K562 (cell line): ENCODE measurements at regions not wholly inside any gene's neighbourhood (a gene's known extent, or its start where the extent isn't known, plus 50 kb on each side); places are given as distances from the start of the nearest gene placed in this dataset.

Source experiments
- ATAC-seq: fragments of 200-7000 bp; cut with Tn5 transposase; 3 replicates; pipeline ENCODE4 v1.9.1; 2020; ENCODE audit warnings: moderate library complexity
- BruUV-seq: library from RNA; stranded (reverse); fragments of 400-500 nt; replicated peaks from 2 replicates; lab custom pipeline; 2021; lab: Mats Ljungman, UMichigan
- CTCF ChIA-PET: fragments of 300-600 bp; formaldehyde crosslinking; extraction: SDS; loops from one replicate; lab custom pipeline; 2021; ENCODE audit warnings: low intra/inter-chr PET ratio; lab: Yijun Ruan, JAX
- POLR2A ChIA-PET: fragments of 300-600, 350-650 bp; sonication (Branson Sonifier 250); formaldehyde crosslinking; extraction: SDS; loops from one replicate; lab custom pipeline; 2021; ENCODE audit warnings: antibody characterized with exemption, inconsistent platforms; lab: Yijun Ruan, JAX
- DNase-seq, 4 experiments: peaks; one replicate each; pipeline versions ENCODE4 v3.0.0 to v3.0.0-alpha.2; 2011 to 2018; ENCODE audit warnings: low spot score in 3 of 4, mixed read lengths in 3 of 4; ENCODE audit errors: extremely low read depth in 1 of 4
- FAIRE-seq: peaks from 2 replicates; lab custom pipeline; 2011; peaks lifted over from hg19 to GRCh38; lab: Jason Lieb, UNC
- H2AFZ ChIP-seq: 2 replicates; pipeline ENCODE4 v1.6.0; 2011; ENCODE audit warnings: low read depth, low read length, control low read depth, inconsistent platforms
- H3K27ac ChIP-seq: fragments of 200-600 bp; 3 replicates; pipeline ENCODE4 v1.8.0; 2011; ENCODE audit warnings: low read depth, mild to moderate bottlenecking, control low read depth, inconsistent platforms, low read length, moderate library complexity, mixed read lengths; ENCODE audit errors: extremely low read depth
- H3K27me3 ChIP-seq, 2 experiments: fragments of 300-600 bp in 1 of 2; 2 replicates in 1 of 2; 3 replicates in 1 of 2; pipeline versions ENCODE4 v1.6.0 to v1.8.0; 2011; ENCODE audit warnings: inconsistent platforms in 2 of 2, low read length in 2 of 2, mild to moderate bottlenecking in 1 of 2, mixed read lengths in 1 of 2, moderate library complexity in 1 of 2; ENCODE audit not compliant: control insufficient read depth in 2 of 2, insufficient read depth in 2 of 2
- H3K36me3 ChIP-seq: fragments of 300-600 bp; 3 replicates; pipeline ENCODE4 v1.8.0; 2011; ENCODE audit warnings: mild to moderate bottlenecking, low read length, inconsistent platforms; ENCODE audit not compliant: control insufficient read depth, insufficient read depth
- H3K4me1 ChIP-seq, 2 experiments: fragments of 200-600 bp in 1 of 2; replicated peaks in 1 of 2; 2 replicates in 1 of 2; 3 replicates in 1 of 2; pipeline versions ENCODE4 v1.5.1 to v1.8.0; 2011; ENCODE audit warnings: inconsistent platforms in 2 of 2, low read length in 2 of 2, mild to moderate bottlenecking in 1 of 2, mixed read lengths in 1 of 2, moderate library complexity in 1 of 2; ENCODE audit not compliant: control insufficient read depth in 2 of 2, insufficient read depth in 2 of 2
- H3K4me2 ChIP-seq: 2 replicates; pipeline ENCODE4 v1.6.1; 2011; ENCODE audit warnings: low read length, control low read depth, inconsistent platforms, mixed read lengths; ENCODE audit not compliant: insufficient read depth
- H3K4me3 ChIP-seq: fragments of 200-600 bp; sonication (generic), shearing (Covaris generic); 2 replicates; pipeline ENCODE4 v1.5.1; 2016; ENCODE audit warnings: control low read depth, inconsistent platforms
- H3K79me2 ChIP-seq: fragments of 200-600 bp; 3 replicates; pipeline ENCODE4 v1.8.0; 2011; ENCODE audit warnings: low read length, inconsistent platforms; ENCODE audit not compliant: control insufficient read depth, insufficient read depth
- H3K9ac ChIP-seq, 2 experiments: 2 replicates each; pipeline versions ENCODE4 v1.6.0 to v1.6.1; 2011; ENCODE audit warnings: low read depth in 2 of 2, low read length in 2 of 2, control low read depth in 1 of 2, inconsistent platforms in 1 of 2, mild to moderate bottlenecking in 1 of 2, mixed read lengths in 1 of 2; ENCODE audit not compliant: insufficient read depth in 1 of 2
- H3K9me1 ChIP-seq: one replicate; pipeline ENCODE4 v1.6.0; 2011; ENCODE audit warnings: inconsistent platforms, mild to moderate bottlenecking, low read length, moderate library complexity; ENCODE audit not compliant: control insufficient read depth, insufficient read depth
- H3K9me3 ChIP-seq: replicated peaks from 2 replicates; pipeline ENCODE4 v1.5.1; 2011; ENCODE audit warnings: low read depth, low read length, inconsistent platforms; ENCODE audit not compliant: control insufficient read depth, insufficient read depth
- H4K20me1 ChIP-seq: replicated peaks from 2 replicates; pipeline ENCODE4 v1.6.1; 2011; ENCODE audit warnings: low read length, inconsistent platforms, mixed read lengths; ENCODE audit not compliant: control insufficient read depth, insufficient read depth
- C11orf30 ChIP-seq: fragments of 450-650 bp; IDR thresholded peaks from 2 replicates; pipeline ENCODE4 v1.6.1; 2016; ENCODE audit warnings: low read depth, mild to moderate bottlenecking
- ETV1 ChIP-seq: fragments of 450-650 bp; conservative IDR thresholded peaks from 2 replicates; pipeline ENCODE4 v1.6.1; 2016; ENCODE audit warnings: missing genetic modification characterization, control low read depth, low read depth, missing compliant biosample characterization
- HDAC1 ChIP-seq, 2 experiments: fragments of 450-650 bp; IDR thresholded peaks; 2 replicates each; pipeline ENCODE4 v1.6.1; 2016 to 2017; ENCODE audit warnings: inconsistent platforms in 1 of 2, mild to moderate bottlenecking in 1 of 2, moderate library complexity in 1 of 2
- HDAC2 ChIP-seq: fragments of 450-650 bp; IDR thresholded peaks from 2 replicates; pipeline ENCODE4 v1.6.1; 2016; ENCODE audit warnings: mild to moderate bottlenecking
- MEIS2 ChIP-seq: fragments of 450-650 bp; IDR thresholded peaks from 2 replicates; pipeline ENCODE4 v1.6.1; 2014; ENCODE audit warnings: mild to moderate bottlenecking; ENCODE audit not compliant: partially characterized antibody
- MTF1 ChIP-seq: fragments of 250-450 bp; sonication (Bioruptor Pico); IDR thresholded peaks from 2 replicates; pipeline ENCODE4 v1.9.0; 2021; ENCODE audit warnings: moderate library complexity, mild to moderate bottlenecking, inconsistent platforms, borderline replicate concordance
- PBX2 ChIP-seq, 2 experiments: IDR thresholded peaks in 1 of 2; conservative IDR thresholded peaks in 1 of 2; 2 replicates each; pipeline ENCODE4 v1.6.1; 2016; ENCODE audit warnings: low read depth in 2 of 2, mild to moderate bottlenecking in 1 of 2, missing compliant biosample characterization in 1 of 2, missing genetic modification characterization in 1 of 2, moderate library complexity in 1 of 2
- PKNOX1 ChIP-seq: fragments of 450-650 bp; IDR thresholded peaks from 2 replicates; pipeline ENCODE4 v1.6.1; 2016
- PRMT5 ChIP-seq: sonication (generic); formaldehyde crosslinking; IDR thresholded peaks from 2 replicates; pipeline ENCODE4 v1.5.0; 2020; ENCODE audit warnings: missing genetic modification reagents
- ZNF316 ChIP-seq: fragments of 450-650 bp; IDR thresholded peaks from 2 replicates; pipeline ENCODE4 v1.6.1; 2016
- WGBS: fragments of 100-300 bp; shearing (Covaris generic); methylation state at CpG from one replicate; pipeline ENCODE4 v1.1.6; 2016; ENCODE audit warnings: low coverage, mixed read lengths; ENCODE audit not compliant: insufficient coverage; ENCODE audit errors: missing lambda C conversion rate; 5-methylcytosine and 5-hydroxymethylcytosine counted together
- in situ Hi-C: fragments of 300-500 bp; cut with MboI; formaldehyde crosslinking; loops from 4 replicates; pipeline ENCODE4 v1.15.0; 2018; ENCODE audit warnings: inconsistent platforms, mixed read lengths
- intact Hi-C: fragments of 100-400 bp; cut with micrococcal nuclease; formaldehyde crosslinking; loops from 2 replicates; pipeline ENCODE4 v1.14.2; 2022

GRCh38 chr12:92259696-92260251 is 114.1 kb upstream of the BTG1 start (continued):
- TF ChIP-seq HDAC1 (IDR thresholded peaks at IDR 0.05), result no peak
- no peak for TF ChIP-seq PRMT5 (CRISPR knock-in tag)
- TF ChIP-seq, all 486 proteins: peak for 0

- Histone ChIP-seq H2AFZ (0 out of 2 replicates have a peak overlapping the region, but pooled peaks have one; percentile 25), H3K4me1 (no peaks in the 10 kb centered on the region), H3K4me3 (no peak overlapping the region), H3K4me2 (no peak overlapping the region), H3K9ac (no peak overlapping the region), H3K27me3 (no peaks in the 10 kb centered on the region)
- 39% methylated on average over 1 of the region's 1 CpG for WGBS
- ChIA-PET CTCF (no interaction called here), POLR2A (interaction anchor here (0.6 to 1.5 kb wide), 3 partner anchors 17 to 69 kb away, joined by 3 to 5 read pairs (median 4); no protein-coding TSS in a partner anchor)
- ATAC-seq (no peak), FAIRE-seq (peak; percentile 19), DNase-seq (no peak)
- in situ Hi-C loops, result no loop called here
- peak; percentile 24 for TF ChIP-seq PKNOX1
- TF ChIP-seq MEIS2, result peak; percentile 71
- TF ChIP-seq MTF1 (CRISPR knock-in tag), result no peak
- TF ChIP-seq ZNF316, result peak; percentile 36; the same call in 1 of the 2 replicates
- no peak for TF ChIP-seq HDAC2
- 0 out of 2 replicates have a peak, but pooled peaks have one; percentile 10 for TF ChIP-seq ETV1 (tag)
- 0 out of 2 replicates have a peak, but pooled peaks have one; percentile 8 for TF ChIP-seq C11orf30
- no peak for TF ChIP-seq PBX2 (CRISPR knock-in tag; IDR thresholded peaks at IDR 0.05; ENCODE audit: low read depth)
- TF ChIP-seq PBX2 (tag; conservative IDR thresholded peaks at IDR 0.05; ENCODE audit: low read depth), result peak; percentile 36; the same call in 1 of the 2 replicates
- TF ChIP-seq, all 486 proteins: peak for 6
- no TSS peak for BruUV-seq
- no peaks in the 10 kb centered on the region for H3K9me1 ChIP-seq
- H3K36me3 ChIP-seq, result no peaks in the 10 kb centered on the region
- no peaks in the 10 kb centered on the region for H3K9me3 ChIP-seq
- H3K27ac ChIP-seq, result no peak overlapping the region
- intact Hi-C loops, result no loop called here
- H3K79me2 ChIP-seq, result no peaks in the 10 kb centered on the region
- H4K20me1 ChIP-seq, result no peaks in the 10 kb centered on the region
Measured at GRCh38 chr12:92259291-92259690, 113.6 kb upstream of the BTG1 start.
